Tibial nerve (tissue), 3 donors: ENCODE measurements at regions not wholly inside any gene's neighbourhood (a gene's known extent, or its start where the extent isn't known, plus 50 kb on each side); places are given as distances from the start of the nearest gene placed in this dataset.

ENCODE experiments used
- CTCF ChIP-seq, 5 experiments: fragments of 200-600 bp in 3 of 5; fragments of 450-650 bp in 2 of 5; sonication (generic) in 3 of 5; IDR thresholded peaks; one replicate each; pipeline ENCODE4 v1.5.1; 2016 to 2019; ENCODE audit warnings: antibody characterized with exemption in 5 of 5, mild to moderate bottlenecking in 3 of 5, moderate library complexity in 2 of 5
- POLR2A ChIP-seq, 2 donors: fragments of 450-650 bp; IDR thresholded peaks; one replicate each; pipeline ENCODE4 v1.6.1; 2017; ENCODE audit warnings: antibody characterized with exemption in 2 of 2, mild to moderate bottlenecking in 2 of 2, moderate library complexity in 2 of 2

DNA sequence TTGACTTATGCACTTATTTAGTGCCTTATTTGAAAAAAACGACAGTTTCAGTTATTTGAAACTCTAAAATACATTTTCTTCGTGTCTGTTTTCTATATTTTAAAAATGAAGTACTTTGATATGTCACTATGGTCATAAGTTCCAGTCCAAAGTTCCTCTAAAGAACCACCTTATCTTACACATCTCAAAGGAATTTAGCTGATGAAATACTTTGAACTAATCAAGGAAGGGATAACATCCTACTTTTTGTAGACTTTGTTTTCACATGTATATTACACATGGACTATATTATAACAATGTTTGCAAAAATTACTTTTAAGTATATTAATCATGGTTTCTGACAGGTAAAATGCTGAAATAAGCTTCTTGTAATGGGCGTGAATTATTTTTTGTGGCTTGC lies 265.8 kb upstream of the ZNF717 start:
- TF ChIP-seq CTCF (IDR thresholded peaks at IDR 0.05) = no peak
- TF ChIP-seq POLR2A (IDR thresholded peaks at IDR 0.05) = no peak
